ENCODE measurements at regions not wholly inside any gene's neighbourhood (a gene's known extent, or its start where the extent isn't known, plus 50 kb on each side); places are given as distances from the start of the nearest gene placed in this dataset.
"Not testable (repeated sequence)": the region's sequence is repeated elsewhere in the genome, so short reads cannot be mapped to it uniquely, and the experiment has no call there.

DNA sequence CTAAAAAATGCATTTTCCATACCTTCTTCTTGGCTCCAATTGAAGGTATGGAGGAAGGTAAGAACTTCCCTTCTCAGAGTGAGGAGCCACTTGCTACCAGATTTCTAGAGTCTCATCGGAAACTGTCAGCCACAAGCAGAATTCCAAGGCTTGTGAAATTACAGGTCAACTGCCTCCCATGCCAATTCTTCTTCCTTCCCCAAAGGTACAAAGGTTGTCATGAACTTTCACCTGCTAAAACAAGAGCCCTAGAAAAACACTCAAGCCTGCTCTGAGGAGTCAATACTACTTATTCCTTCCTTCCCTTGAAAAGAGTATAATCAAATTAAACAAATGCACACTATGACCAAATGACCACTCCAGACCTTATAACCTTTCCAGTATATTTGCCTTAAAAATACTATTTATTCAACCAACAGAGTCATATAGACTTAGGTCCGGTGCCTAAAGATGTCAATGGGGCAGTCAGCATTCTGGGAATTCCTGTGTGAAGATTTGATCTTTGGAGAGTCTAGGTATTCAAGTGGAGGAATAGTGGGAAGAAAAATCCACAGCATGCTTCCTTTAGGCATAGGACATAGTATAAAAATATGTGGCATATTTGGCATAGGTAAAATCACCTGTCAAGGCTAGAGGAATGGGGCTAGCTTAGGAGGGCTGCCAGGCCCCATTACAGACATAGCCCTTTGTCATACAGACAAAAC, 539.3 kb downstream of the LIG4 start:
- DNase-seq (ENCODE audit: low read depth in 2 of 2), result no peak

DNA sequence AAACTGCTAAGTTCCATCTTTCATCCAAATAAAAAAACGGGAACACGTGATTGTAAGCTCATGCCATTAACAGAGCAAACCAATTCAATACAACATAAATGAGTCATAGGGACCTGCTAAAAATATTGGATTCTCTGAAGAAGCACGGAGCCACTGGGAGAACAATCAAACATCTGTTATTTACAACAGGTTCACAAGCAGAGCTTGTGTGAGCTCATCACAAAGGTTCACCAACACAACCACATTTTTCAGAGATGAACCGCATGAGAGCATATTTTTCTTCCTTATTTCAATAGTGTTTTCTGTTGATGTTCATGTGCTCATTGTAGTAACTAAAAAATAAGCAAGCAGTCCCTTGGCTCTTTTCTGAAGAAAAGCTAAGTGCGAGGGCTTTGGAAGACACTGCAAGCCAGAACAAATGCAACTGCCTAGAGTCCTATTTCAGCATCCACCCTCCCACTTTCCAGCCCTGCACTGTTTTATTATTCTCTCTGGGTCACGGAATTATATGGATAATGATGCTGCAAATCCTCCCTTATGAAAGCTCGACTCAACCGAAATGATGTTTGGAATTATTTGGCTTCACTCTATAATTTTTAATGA, 545.8 kb downstream of the LIG4 start:
- DNase-seq (ENCODE audit: low read depth in 2 of 2), result no peak

DNA sequence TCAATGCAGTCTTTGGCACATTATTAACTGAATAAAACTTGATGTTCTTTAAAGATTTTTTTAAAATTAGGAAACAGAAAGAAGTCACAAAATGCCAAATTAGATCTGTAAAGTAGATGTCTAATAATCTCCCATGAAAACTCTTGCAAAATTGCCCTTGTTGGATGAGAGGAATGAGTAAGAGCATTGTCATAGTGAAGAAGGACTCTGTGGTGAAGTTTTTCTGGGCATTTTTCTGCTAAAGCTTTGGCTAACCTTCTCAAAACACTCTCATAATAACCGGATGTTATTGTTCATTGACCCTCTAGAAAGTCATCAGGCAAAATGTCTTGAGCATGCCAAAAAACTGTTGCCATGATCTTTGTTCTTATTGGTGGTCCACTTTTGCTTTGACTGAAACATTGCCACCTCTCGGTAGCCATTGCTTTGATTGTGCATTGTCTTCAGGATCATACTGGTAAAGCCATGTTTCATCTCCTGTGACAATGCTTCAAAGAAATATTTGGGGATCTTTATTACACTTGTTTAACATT, 549.3 kb downstream of the LIG4 start:
- DNase-seq (ENCODE audit: low read depth in 2 of 2), result no peak

- DNase-seq (ENCODE audit: low read depth in 2 of 2), result no peak
Measured at GRCh38 chr13:107650081-107650701, 565.1 kb downstream of the LIG4 start.

GRCh38 chr13:107649079-107649478, 566.3 kb downstream of the LIG4 start:
- DNase-seq (ENCODE audit: low read depth in 2 of 2), result no peak

DNA sequence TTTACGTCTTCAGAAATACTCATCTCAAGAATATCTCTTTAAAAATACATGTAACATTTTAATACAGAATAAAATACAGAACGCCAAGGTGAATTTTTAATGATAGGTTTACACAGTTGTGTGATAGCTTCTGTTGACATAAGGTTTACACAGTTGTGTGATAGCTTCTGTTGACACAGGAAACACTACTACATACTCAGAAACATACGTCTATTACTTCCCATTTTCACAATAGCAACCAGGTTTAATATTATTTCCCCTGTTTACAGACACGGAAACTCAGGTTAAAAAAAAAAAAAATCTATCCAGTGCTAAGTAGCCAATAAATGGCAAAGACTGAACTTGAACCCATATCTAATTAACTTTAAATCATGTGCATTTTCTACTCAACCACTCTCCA, 571.2 kb downstream of the LIG4 start:
- no peak for DNase-seq (ENCODE audit: low read depth in 2 of 2)

DNA sequence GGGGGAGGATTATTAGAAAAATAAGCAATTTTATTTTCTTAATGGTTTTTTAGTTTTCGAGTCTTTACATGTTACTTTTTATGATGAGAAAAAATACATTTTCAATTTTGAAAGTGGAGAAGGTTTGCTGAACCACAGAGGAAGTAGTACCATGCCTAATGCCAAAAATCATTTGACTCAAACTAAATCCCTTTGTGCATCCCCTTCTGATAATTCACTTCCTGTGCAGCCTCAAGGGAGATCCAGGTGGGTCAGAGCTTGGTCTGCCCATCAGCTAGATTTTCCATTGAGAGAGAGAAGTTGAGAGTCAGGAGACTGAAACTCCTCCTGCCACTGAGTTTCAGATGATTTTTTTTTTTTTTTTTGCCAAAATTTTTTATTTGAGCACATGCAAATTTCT, 571.7 kb downstream of the LIG4 start:
- DNase-seq (ENCODE audit: low read depth in 2 of 2), result no peak

DNA sequence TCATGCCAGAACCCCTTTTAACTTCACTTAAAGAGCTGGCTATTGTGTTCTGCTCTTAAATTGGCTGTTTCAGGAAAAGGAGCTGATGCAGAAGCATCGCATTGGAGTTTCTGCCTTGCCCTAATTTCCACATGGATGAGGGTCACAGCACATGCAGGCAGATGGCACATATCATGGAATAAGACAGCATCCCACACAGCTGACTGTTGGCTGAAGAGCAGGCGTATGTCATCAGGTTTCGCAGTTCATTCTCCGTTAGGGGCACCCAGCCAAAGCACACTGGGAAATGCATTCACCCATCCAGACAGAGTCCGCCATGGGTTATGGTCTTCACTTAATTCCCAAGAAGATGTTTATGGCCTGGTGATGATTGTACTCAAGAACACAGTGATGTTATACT, 572.5 kb downstream of the LIG4 start:
- no peak for DNase-seq (ENCODE audit: low read depth in 2 of 2)

DNA sequence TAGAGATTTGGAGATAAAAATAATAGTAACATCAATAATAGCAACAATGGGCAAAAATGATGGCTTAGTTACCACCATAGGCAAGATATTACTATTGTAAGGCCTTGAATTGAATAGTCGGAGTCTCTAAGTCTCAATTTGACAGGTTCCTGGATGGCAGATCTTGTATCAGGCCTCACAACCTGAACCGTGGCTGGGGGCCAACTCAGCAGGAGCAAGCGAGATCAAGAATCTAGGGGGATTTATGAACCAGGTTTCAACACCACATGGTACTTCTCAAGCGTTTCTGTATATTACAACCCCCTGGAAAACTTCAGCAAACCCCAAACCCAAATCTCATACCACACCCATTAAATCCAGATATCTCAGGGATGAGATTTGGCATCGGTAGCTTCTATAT, 573.8 kb downstream of the LIG4 start:
- no peak for DNase-seq (ENCODE audit: low read depth in 2 of 2)

DNA sequence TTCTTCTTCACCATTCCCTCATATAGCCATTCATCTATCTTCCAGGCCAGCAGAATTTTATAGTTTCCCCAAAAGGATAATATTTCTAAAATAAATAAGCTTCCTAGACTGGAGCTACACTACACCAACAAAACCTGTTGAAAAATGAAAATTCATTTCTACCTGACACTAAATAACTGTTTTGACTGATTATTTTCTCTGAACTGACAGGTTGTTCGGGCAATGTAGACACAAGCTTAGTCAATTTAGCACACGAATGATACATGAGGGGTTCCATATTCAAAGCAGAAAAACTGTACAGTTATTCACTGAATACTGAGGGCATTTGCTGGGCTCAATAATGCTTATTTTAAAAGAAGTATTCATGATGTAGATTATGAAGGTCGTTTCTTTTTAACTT, 589.7 kb downstream of the LIG4 start:
- no peak for DNase-seq (ENCODE audit: low read depth in 2 of 2)

DNA sequence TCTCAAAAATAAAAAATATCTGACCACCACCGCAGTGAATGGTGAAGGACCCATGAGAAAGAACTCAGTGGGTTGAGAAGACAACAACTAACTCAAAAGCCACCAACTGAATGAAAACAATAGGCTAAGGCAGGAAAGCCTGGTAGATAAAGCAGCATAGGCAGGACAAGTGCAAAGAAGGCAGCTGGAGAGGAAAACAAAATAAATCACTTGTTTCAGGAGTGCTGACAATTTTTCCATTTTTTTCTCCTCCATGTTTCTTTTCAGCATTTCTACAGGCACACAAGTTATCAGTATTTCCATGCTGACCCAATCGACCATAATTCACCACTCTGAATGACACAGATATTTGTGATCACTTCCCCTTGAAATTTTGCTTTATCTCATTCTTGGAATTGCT, 597.8 kb downstream of the LIG4 start:
- no peak for DNase-seq (ENCODE audit: low read depth in 2 of 2)

DNA sequence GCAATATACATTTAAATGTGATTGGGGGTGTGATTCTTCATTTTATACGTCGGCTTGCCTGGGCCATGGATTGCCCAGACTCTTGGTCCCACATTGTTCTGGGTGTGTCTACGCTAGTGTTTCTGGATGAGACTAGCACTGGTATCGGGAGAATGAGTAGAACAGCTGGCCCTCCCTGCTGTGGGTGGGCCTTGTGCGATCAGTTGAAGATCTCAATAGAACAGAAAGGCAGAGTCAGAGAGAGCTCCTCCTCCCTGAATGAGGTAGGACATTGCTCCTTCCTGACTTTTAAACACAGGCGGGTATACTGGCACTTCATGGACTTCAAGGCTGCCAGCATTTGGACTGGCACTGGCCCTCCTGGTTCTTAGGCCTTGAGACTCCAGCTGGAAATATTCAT, 603.0 kb downstream of the LIG4 start:
- DNase-seq (ENCODE audit: low read depth in 2 of 2), result no peak

- DNase-seq (ENCODE audit: low read depth in 2 of 2), result no peak
Measured at GRCh38 chr13:107608736-107609135, 606.6 kb downstream of the LIG4 start.

- no peak for DNase-seq (ENCODE audit: low read depth in 2 of 2)
Measured at GRCh38 chr13:107600971-107601370, 614.4 kb downstream of the LIG4 start.

DNA sequence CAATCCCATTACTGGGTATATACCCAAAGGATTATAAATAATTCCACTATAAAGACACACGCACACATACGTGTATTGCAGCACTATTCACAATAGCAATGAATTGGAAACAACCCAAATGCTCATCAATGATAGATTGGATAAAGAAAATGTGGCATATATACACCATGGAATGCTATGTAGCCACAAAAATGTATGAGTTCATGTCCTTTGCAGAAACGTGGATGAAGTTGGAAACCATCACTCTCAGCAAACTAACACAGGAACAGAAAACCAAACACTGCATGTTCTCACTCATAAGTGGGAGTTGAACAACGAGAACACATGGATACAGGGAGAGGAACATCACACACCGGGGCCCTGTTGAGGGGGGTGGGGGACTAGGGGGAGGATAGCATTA, 619.0 kb downstream of the LIG4 start:
- not testable (repeated sequence) for DNase-seq (ENCODE audit: low read depth in 2 of 2)

GRCh38 chr13:107590556-107590955, 624.8 kb downstream of the LIG4 start:
- no peak for DNase-seq (ENCODE audit: low read depth in 2 of 2)

DNA sequence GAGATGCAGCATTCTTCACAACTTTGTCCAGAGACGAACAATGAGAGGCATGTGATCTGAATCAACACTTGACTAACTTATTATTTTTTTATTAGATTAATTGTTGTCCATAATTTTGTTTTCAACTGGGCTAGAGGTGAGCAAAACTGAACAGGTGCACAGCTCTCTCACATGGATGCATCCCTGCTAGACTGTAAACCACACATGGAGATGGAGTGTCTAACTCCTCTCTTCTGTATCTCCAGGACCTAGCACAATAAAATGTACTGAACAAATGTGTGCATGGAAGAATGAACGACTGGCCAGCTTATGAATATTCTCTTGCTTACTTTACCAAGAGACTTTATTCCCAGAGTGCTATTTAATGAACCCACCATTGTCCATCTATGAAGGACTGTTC, 627.7 kb downstream of the LIG4 start:
- no peak for DNase-seq (ENCODE audit: low read depth in 2 of 2)

DNA sequence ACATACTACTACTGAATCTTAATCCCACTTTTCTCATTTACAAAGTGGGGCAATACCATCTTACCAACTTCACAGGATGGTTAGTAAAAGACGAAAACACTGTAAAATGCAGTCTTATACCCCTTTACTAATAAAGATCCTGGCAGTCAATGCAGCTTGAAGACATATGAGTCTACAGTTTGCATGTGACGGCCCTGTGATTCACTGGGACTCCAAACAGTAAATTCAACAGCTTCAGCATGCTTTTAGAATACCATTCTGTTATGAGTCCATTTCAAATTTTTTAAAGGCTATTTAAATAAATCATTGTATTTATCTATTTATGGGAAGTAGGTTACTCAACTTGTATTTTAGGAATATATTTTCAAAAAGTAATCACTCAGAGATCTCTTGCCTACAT, 629.1 kb downstream of the LIG4 start:
- no peak for DNase-seq (ENCODE audit: low read depth in 2 of 2)

GRCh38 chr13:107585469-107586180, 629.7 kb downstream of the LIG4 start:
- no peak for DNase-seq (ENCODE audit: low read depth in 2 of 2)

- DNase-seq (ENCODE audit: low read depth in 2 of 2), result no peak
Measured at GRCh38 chr13:107582171-107582570, 633.2 kb downstream of the LIG4 start.

GRCh38 chr13:107580741-107581412, 634.5 kb downstream of the LIG4 start:
- DNase-seq (ENCODE audit: low read depth in 2 of 2), result no peak

GRCh38 chr13:107576430-107576829, 638.9 kb downstream of the LIG4 start:
- DNase-seq (ENCODE audit: low read depth in 2 of 2), result no peak
